ENCODE measurements at regions not wholly inside any gene's neighbourhood (a gene's known extent, or its start where the extent isn't known, plus 50 kb on each side); places are given as distances from the start of the nearest gene placed in this dataset.

DNA sequence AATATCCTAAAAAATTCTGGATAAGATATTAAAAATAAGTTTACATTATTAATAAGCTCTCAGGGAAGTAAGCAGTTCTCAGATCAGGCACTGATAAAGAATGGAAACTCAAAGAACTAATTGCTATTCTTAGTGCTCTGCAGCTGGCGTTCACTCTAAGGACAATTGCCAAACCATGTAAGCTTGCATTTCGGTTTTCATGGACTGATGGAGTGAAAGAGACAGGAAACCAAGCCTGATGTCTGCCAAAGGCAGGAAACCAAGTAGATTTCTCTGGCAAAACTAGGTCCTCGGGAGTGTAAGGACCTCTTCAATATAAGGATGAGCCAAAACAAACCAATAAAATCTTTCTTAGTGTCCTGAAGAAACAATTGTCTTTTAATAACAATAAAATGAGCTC lies 355.2 kb downstream of the RAB38 start:
- TF ChIP-seq, protein P1, sequence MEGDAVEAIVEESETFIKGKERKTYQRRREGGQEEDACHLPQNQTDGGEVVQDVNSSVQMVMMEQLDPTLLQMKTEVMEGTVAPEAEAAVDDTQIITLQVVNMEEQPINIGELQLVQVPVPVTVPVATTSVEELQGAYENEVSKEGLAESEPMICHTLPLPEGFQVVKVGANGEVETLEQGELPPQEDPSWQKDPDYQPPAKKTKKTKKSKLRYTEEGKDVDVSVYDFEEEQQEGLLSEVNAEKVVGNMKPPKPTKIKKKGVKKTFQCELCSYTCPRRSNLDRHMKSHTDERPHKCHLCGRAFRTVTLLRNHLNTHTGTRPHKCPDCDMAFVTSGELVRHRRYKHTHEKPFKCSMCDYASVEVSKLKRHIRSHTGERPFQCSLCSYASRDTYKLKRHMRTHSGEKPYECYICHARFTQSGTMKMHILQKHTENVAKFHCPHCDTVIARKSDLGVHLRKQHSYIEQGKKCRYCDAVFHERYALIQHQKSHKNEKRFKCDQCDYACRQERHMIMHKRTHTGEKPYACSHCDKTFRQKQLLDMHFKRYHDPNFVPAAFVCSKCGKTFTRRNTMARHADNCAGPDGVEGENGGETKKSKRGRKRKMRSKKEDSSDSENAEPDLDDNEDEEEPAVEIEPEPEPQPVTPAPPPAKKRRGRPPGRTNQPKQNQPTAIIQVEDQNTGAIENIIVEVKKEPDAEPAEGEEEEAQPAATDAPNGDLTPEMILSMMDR (IDR thresholded peaks at IDR 0.05), result no peak

DNA sequence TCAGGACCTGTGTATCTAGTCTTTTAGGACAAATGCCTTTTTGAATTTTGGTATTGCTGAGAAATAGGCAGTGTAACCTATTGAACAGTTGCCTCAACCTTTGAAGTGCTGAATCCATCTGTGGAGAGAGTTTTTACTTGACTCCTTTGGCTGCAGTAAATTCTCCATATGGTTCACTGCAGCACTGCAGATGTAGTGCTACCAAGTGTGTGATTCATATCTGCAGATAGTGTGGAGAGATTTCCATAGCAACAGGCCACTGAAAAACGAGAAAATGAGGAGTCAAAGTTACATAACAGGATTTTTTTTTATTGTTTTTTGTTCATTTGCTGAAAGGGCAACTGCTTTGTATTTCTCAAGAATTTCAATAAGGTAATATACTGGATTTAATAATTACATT lies 356.1 kb downstream of the RAB38 start:
- TF ChIP-seq, protein P1 (IDR thresholded peaks at IDR 0.05), result no peak

DNA sequence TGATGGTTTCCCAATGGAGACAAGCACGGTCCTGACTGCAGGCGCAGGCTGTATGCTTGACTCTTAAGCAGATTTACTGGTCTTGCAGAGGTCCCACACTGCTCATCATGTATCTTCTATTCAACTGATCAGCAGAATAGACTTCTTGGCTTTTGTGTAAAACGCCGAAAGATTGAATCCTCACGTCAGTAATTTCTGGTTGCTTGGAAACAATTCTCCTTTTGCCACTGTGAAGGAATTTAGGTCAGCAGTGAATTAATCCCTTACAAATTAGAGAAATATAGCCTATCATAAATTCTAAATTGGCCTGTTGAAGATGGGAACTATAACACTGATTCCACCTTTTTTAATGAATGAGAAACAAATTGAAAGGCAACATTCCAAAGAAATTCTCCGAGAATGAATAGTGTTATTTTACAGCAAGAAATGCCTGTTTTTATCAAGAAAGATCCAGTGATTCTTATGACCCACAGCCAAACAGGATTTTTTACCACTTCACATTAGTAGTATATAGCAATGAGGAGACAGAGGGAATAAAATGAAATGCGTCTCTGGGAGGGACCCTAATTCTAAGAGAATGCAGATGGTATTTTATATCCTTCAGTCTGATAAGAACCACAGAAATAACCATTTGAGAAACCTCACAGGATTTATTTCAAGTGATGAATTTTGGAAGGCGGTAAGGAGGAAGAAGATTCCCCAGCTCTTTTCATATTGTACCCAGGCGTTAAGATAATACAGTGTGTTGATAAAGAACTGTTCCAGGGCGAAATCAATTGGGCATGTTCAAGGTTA lies 362.5 kb downstream of the RAB38 start:
- TF ChIP-seq, protein P1 (IDR thresholded peaks at IDR 0.05), result no peak

DNA sequence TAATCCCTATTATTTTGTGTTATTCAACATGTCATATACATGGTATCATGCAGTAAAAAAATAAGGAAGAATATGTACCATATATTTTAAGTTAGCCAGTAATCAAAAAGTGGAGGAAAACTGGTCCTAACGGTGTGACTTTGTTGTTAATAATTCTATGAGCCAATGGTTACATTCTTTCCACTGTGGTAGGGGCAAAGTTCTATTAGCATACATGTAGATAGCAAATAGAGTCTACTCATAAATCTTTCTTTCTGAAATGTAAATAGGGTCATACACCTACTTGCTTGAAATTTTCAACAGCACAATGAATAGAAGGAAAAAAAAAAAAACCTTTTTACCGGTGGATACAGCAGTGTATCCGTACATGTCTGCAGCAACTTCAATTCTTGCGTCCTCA lies 364.8 kb downstream of the RAB38 start:
- TF ChIP-seq, protein P1 (IDR thresholded peaks at IDR 0.05), result no peak

DNA sequence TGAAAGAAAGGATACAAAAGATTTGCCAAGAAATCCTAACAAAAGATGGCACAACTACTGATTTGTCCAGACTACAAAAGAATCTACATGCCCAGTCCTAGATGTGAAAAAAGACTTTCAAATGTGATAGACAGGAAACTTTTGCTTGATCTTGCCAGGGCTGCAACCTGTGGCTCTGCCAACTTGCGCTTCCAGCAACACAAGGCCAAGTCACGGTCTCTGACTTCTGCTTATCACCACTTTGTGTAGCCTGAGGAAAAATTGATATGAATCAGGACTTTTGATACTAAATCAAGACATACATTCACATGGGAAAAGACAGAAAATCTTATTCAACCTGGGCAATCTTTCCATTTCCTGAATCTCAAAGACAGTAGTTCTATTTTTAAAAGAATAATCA lies 366.0 kb downstream of the RAB38 start:
- TF ChIP-seq, protein P1 (IDR thresholded peaks at IDR 0.05), result no peak

DNA sequence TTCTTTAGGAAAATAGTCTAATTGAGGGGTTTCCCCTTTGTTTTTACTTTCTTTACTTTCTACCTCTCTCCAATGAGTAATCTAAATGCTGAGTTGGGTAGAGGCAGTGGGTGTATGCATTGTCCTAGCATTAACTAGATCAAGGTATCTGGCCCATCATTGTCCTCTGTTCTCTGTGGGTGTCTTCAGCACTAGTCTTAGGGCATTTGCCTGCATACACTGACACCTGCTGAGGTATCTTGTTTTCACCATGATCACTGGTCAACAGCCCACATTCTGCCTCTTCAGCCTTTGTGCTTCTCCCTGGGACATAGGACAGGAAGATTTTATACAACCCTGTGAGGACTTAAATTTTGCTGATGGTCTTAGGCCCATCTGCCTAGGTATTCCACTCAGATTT lies 371.1 kb downstream of the RAB38 start:
- TF ChIP-seq, protein P1 (IDR thresholded peaks at IDR 0.05), result no peak

DNA sequence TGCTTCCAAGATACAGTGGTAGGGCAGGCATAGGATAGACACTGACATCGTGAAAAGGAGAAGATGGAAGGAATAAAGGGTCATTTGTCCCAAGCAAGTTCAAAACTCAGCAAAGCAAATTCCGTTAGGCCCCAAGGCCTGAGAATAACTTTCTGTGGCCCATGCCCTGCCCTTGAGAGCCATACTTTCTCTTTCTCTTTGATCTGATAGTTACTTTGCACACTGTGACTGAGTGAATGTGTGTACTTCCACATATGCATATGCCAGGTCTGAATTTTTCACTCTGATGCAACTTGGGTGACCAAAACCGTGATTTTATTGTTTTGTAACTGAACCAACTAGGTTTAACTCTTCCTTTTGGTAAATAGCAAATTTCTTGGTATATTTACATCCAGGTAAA lies 371.5 kb downstream of the RAB38 start:
- TF ChIP-seq, protein P1 (IDR thresholded peaks at IDR 0.05), result no peak

DNA sequence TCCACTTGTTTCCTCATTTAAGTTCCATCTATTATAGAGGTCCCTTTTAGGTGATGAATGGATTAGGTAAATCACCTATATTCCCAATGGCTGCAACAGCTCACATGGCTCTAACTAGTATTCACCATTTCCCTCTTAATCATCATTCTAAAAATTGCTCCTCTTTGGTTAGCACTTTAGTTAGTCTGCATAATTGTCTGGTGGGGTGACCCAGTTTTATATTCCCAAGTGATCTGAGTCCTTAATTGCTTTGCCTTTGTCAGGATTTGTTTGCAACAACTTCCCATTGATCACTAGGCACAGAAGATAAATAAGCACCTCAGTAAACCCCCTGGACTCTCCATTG lies 395.2 kb downstream of the RAB38 start:
- TF ChIP-seq, protein P1 (IDR thresholded peaks at IDR 0.05), result no peak

Measured in LNCAP (cell line).